Coronary artery (tissue), 2 donors: ENCODE measurements at regions not wholly inside any gene's neighbourhood (a gene's known extent, or its start where the extent isn't known, plus 50 kb on each side); places are given as distances from the start of the nearest gene placed in this dataset.

Source experiments
- DNase-seq: peaks from one replicate; pipeline ENCODE4 v3.0.0-alpha.2; 2017; ENCODE audit warnings: low spot score
- H3K27ac ChIP-seq, 2 donors: fragments of 200-600 bp; sonication (generic); one replicate each; pipeline ENCODE4 v1.5.1; 2016 to 2019
- H3K4me3 ChIP-seq: fragments of 200-600 bp; sonication (generic); 2 replicates; pipeline ENCODE4 v1.5.1; 2016; ENCODE audit warnings: mild to moderate bottlenecking, moderate library complexity
- TF ChIP-seq, protein P1 (sequence below): fragments of 200-600 bp; sonication (generic); IDR thresholded peaks from one replicate; pipeline ENCODE4 v1.5.1; 2019; ENCODE audit warnings: antibody characterized with exemption

DNA sequence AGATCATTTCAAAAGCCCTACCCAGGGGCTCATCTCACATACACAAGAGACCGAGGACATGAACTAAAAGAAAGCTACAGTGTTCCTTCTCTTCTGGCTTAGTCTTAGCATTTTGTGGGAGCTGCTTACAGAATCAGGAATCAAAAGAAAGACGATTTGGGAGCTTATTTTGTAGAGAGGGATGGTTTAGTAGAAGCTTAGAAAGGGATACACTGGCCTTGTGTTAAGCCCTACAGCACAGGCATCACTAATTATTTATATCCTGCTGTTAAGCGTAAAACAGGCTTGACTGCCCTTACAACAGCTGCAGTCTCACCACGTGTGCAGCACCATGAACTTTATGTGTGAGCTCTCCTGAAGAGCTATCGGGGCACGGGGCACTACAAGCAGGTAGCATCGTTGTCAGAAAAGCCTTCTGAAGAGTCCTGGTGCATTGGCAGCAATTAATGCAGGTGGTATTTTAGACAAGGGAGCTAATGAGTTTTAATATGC lies 798.3 kb downstream of the NXPH1 start:
- Histone ChIP-seq H3K27ac (no peak overlapping the region), H3K4me3 (no peak overlapping the region)
- TF ChIP-seq, protein P1, sequence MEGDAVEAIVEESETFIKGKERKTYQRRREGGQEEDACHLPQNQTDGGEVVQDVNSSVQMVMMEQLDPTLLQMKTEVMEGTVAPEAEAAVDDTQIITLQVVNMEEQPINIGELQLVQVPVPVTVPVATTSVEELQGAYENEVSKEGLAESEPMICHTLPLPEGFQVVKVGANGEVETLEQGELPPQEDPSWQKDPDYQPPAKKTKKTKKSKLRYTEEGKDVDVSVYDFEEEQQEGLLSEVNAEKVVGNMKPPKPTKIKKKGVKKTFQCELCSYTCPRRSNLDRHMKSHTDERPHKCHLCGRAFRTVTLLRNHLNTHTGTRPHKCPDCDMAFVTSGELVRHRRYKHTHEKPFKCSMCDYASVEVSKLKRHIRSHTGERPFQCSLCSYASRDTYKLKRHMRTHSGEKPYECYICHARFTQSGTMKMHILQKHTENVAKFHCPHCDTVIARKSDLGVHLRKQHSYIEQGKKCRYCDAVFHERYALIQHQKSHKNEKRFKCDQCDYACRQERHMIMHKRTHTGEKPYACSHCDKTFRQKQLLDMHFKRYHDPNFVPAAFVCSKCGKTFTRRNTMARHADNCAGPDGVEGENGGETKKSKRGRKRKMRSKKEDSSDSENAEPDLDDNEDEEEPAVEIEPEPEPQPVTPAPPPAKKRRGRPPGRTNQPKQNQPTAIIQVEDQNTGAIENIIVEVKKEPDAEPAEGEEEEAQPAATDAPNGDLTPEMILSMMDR = no peak
- no peak for DNase-seq

DNA sequence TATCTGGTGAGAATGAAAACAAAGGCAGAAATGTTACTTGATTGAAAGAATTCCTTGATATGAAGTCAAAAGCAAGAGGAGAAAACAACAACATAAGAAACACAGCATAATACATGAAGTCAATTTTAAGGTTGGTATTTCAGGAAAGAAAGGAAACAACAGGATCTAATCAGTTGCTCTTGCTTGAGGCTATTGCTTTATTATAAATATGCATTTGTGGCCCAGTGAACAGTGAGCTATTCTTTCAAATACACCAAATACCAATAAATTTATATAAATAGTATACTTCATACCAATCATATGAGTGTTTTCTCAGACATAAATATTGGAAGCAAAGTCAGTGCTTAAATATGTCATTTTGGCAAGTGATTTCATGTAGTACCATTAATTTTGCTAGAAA lies 806.6 kb downstream of the NXPH1 start:
- Histone ChIP-seq H3K4me3 (no peak overlapping the region), H3K27ac (no peak overlapping the region)
- DNase-seq = no peak
- TF ChIP-seq, protein P1 = no peak

DNA sequence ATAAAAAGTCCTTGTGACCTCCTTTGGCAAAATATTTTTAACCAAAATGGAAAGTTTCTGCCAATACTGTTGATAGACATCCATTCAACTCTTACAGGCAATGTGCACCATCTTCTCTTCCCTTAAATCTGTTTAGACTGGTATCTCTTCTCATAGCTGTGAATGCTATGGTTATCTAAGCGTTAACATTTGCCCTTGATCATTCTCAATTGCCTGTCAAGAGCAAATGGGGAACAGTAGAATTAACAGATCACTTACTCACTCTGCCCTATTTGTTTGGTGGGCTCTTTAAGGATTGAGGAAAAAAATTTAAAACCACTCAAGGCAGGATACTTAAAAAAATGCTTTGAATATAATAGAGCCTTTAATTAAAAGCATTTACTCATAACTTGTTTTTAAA lies 808.4 kb downstream of the NXPH1 start:
- DNase-seq = no peak
- H3K27ac ChIP-seq = no peak overlapping the region
- TF ChIP-seq, protein P1 = no peak
- no peak overlapping the region for H3K4me3 ChIP-seq

DNA sequence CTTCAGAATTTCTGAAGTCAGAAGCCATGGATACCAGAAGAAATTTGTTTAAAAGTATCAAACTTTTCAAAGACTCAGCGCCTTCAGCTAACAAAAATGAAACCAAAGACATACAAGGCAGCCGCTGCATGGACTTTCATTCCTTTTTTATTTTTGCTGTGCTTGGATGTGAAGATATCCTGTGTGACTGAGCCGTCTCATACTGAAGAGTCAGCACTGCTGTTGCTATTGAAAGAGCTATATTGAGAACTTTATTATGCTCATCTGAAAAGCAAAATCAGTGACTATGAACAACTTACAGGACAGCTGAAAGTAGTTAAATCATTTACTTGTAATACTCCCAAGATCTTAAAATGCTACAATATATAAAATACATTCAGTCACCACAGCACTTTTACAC lies 809.2 kb downstream of the NXPH1 start:
- H3K27ac ChIP-seq = no peak overlapping the region
- H3K4me3 ChIP-seq = no peak overlapping the region
- TF ChIP-seq, protein P1 = no peak
- no peak for DNase-seq

DNA sequence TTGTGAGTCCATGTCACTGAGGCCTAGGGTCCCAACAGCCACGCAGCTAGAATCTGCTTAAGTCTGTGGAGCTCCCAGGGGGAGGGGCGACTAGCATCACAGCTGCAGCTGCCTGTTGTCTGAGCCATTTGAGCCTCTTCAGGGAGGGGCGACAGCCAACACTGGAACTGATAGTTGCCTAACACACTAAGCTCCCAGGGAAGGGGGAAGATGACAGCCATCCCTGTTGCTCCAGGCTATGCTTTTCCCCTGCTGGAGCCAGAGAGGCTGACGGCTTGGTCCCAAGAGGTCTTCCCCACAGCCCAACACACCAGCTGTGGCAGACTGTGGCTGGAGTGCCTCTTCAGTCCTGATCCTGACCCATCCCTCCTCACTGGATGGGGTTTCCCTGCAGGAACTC lies 817.5 kb downstream of the NXPH1 start:
- DNase-seq = no peak
- TF ChIP-seq, protein P1 = no peak
- H3K27ac ChIP-seq = no peak overlapping the region
- no peak overlapping the region for H3K4me3 ChIP-seq

DNA sequence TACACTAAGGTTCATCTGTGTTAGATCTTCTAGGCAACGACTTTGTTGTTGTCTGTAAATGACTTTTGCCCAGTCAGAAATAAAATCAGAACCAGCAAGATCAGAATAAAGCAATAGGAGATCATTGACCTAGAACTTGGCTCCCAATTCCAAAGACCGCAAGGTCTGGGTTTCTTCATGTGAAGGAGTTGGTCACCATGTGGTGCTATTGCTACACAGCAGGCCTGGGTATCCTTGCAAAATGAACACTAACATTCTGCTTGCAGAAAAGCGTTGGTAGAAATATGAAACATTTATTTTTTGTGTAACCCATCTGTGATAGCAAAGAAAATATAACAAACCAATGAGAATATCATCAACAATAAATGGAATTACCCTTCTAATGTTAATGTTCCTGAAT lies 831.0 kb downstream of the NXPH1 start:
- TF ChIP-seq, protein P1 = no peak
- Histone ChIP-seq H3K27ac (no peak overlapping the region), H3K4me3 (no peak overlapping the region)
- no peak for DNase-seq

DNA sequence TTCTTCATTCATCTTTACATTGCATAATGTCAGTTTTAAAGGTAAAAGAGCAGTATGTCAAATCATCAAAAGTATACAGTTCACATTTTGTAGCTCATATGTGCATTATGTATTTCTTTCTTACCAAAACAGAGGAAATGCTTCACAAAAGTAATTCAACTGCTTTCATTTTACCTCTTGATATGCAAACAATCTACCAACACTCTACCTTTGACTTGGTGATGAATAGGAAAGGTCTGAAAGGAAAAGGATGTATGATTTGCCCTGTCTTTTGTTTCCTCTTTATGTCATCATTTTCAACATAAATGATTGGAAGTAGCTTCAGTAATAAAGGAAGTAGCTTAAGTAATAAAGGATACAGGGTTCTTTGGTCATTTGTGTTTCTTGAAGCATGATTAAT lies 846.7 kb downstream of the NXPH1 start:
- no peak overlapping the region for H3K27ac ChIP-seq
- no peak overlapping the region for H3K4me3 ChIP-seq
- TF ChIP-seq, protein P1 = no peak
- DNase-seq = no peak
